ENCODE measurements at regions not wholly inside any gene's neighbourhood (a gene's known extent, or its start where the extent isn't known, plus 50 kb on each side); places are given as distances from the start of the nearest gene placed in this dataset.

GRCh38 chr2:138948070-138948539, 167.9 kb upstream of the NXPH2 start (continued):
- TF ChIP-seq, protein P1, sequence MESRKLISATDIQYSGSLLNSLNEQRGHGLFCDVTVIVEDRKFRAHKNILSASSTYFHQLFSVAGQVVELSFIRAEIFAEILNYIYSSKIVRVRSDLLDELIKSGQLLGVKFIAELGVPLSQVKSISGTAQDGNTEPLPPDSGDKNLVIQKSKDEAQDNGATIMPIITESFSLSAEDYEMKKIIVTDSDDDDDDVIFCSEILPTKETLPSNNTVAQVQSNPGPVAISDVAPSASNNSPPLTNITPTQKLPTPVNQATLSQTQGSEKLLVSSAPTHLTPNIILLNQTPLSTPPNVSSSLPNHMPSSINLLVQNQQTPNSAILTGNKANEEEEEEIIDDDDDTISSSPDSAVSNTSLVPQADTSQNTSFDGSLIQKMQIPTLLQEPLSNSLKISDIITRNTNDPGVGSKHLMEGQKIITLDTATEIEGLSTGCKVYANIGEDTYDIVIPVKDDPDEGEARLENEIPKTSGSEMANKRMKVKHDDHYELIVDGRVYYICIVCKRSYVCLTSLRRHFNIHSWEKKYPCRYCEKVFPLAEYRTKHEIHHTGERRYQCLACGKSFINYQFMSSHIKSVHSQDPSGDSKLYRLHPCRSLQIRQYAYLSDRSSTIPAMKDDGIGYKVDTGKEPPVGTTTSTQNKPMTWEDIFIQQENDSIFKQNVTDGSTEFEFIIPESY (IDR thresholded peaks at IDR 0.05; ENCODE audit: borderline replicate concordance, low read depth): peak; percentile 90
- TF ChIP-seq CTCF (IDR thresholded peaks at IDR 0.05): no peak
- peak; percentile 51; the same call in 1 of the 2 replicates for TF ChIP-seq MAX (IDR thresholded peaks at IDR 0.05; ENCODE audit: low read depth)
- peak; percentile 99 for TF ChIP-seq NFIC (IDR thresholded peaks at IDR 0.05; ENCODE audit: borderline replicate concordance)
- no peak for TF ChIP-seq RAD21 (IDR thresholded peaks at IDR 0.05; ENCODE audit: low read length)

GRCh38 chr2:138943470-138943869, 163.3 kb upstream of the NXPH2 start:
- no peak overlapping the region for H3K27ac ChIP-seq (ENCODE audit: low read depth in 2 of 2, low read length in 1 of 2)
- ChIA-PET POLR2A (no interaction called here), CTCF (no interaction called here)
- WGBS (ENCODE audit: low lambda C conversion rate): 40% methylated on average over 2 of the region's 2 CpGs
- no peaks in the 10 kb centered on the region for H3K79me2 ChIP-seq (ENCODE audit: insufficient read depth)
- no peaks in the 10 kb centered on the region for H3K9me2 ChIP-seq
- peaks cover 3% of the 10 kb centered on the region for H4K20me1 ChIP-seq (ENCODE audit: insufficient read depth)
- H3K4me1 ChIP-seq (ENCODE audit: control insufficient read depth in 1 of 2, insufficient read depth in 2 of 2, low read depth in 1 of 2, low read length in 1 of 2): peaks cover 0 to 8% of the 10 kb centered on the region in 2 experiments; a peak in 1 of 4 replicates
- H3F3A ChIP-seq (replicated peaks; ENCODE audit: insufficient read depth): peaks cover 3% of the 10 kb centered on the region
- H3K27me3 ChIP-seq (ENCODE audit: insufficient read depth): peaks cover 13% of the 10 kb centered on the region; the same call in 1 of the 2 replicates
- no peak overlapping the region for H3K4me2 ChIP-seq
- no peak overlapping the region for H3K4me3 ChIP-seq (ENCODE audit: low read depth in 2 of 2, low read length in 1 of 2)
- no peaks in the 10 kb centered on the region for H3K9me3 ChIP-seq
- H3K36me3 ChIP-seq (replicated peaks in 1 of 2; ENCODE audit: control insufficient read depth in 1 of 2, insufficient read depth in 2 of 2, low read length in 1 of 2): no peaks in the 10 kb centered on the region
- no peak overlapping the region for H2AFZ ChIP-seq (ENCODE audit: low read depth)
- no peak overlapping the region for H3K9ac ChIP-seq
- DNase-seq: no peak
- TF ChIP-seq NRF1 (IDR thresholded peaks at IDR 0.05; ENCODE audit: low read depth, low read length): no peak
- no peak for TF ChIP-seq RAD21 (IDR thresholded peaks at IDR 0.05; ENCODE audit: low read length)
- no peak for TF ChIP-seq USF2 (IDR thresholded peaks at IDR 0.05; ENCODE audit: borderline replicate concordance, low read depth, low read length)
- TF ChIP-seq USF1 (IDR thresholded peaks at IDR 0.05; ENCODE audit: borderline replicate concordance, low read depth): no peak
- no peak for TF ChIP-seq FOXJ3 (CRISPR knock-in tag; IDR thresholded peaks at IDR 0.05)
- TF ChIP-seq RFX5 (IDR thresholded peaks at IDR 0.05; ENCODE audit: low read length): no peak
- no peak for TF ChIP-seq EP300 (IDR thresholded peaks at IDR 0.05; ENCODE audit: borderline replicate concordance in 1 of 2, low read depth in 1 of 2, low read length in 1 of 2)
- TF ChIP-seq POLR2AphosphoS5 (IDR thresholded peaks at IDR 0.05; ENCODE audit: low read depth, low read length): no peak
- TF ChIP-seq YY1 (IDR thresholded peaks at IDR 0.05; ENCODE audit: low read depth): no peak
- TF ChIP-seq, protein P1 (IDR thresholded peaks at IDR 0.05; ENCODE audit: borderline replicate concordance, low read depth): no peak
- no peak for TF ChIP-seq JUND (IDR thresholded peaks at IDR 0.05)
- TF ChIP-seq TAF1 (IDR thresholded peaks at IDR 0.05; ENCODE audit: borderline replicate concordance, low read depth, low read length): no peak
- TF ChIP-seq CHD2 (IDR thresholded peaks at IDR 0.05; ENCODE audit: low read length, partially characterized antibody): no peak
- no peak for TF ChIP-seq MAX (IDR thresholded peaks at IDR 0.05; ENCODE audit: low read depth)

Measured in SK-N-SH (cell line).